ENCODE measurements at regions not wholly inside any gene's neighbourhood (a gene's known extent, or its start where the extent isn't known, plus 50 kb on each side); places are given as distances from the start of the nearest gene placed in this dataset.

GRCh38 chr6:40054602-40055001, 120.3 kb upstream of the MOCS1 start:
- Mint-ChIP-seq H3K4me3 (ENCODE audit: unreplicated experiment) (no peak overlapping the region), H3K9me3 (ENCODE audit: unreplicated experiment) (no peaks in the 10 kb centered on the region), H3K36me3 (ENCODE audit: low read depth, unreplicated experiment) (no peaks in the 10 kb centered on the region), H3K27ac (ENCODE audit: unreplicated experiment) (no peak overlapping the region), H3K27me3 (ENCODE audit: unreplicated experiment) (no peaks in the 10 kb centered on the region), H3K4me1 (ENCODE audit: unreplicated experiment) (no peaks in the 10 kb centered on the region)
- DNase-seq (ENCODE audit: low spot score), result no peak
- TF ChIP-seq CTCF (IDR thresholded peaks at IDR 0.05; ENCODE audit: unreplicated experiment), result no peak

- Mint-ChIP-seq H3K4me3 (ENCODE audit: unreplicated experiment) (no peak overlapping the region), H3K9me3 (ENCODE audit: unreplicated experiment) (no peaks in the 10 kb centered on the region), H3K36me3 (ENCODE audit: low read depth, unreplicated experiment) (no peaks in the 10 kb centered on the region), H3K27ac (ENCODE audit: unreplicated experiment) (no peak overlapping the region), H3K27me3 (ENCODE audit: unreplicated experiment) (no peaks in the 10 kb centered on the region), H3K4me1 (ENCODE audit: unreplicated experiment) (no peaks in the 10 kb centered on the region)
- TF ChIP-seq CTCF (IDR thresholded peaks at IDR 0.05; ENCODE audit: unreplicated experiment), result no peak
- DNase-seq (ENCODE audit: low spot score), result no peak
These were observed 119.9 kb upstream of the MOCS1 start for GRCh38 chr6:40054186-40054585.

- no peak for TF ChIP-seq CTCF (IDR thresholded peaks at IDR 0.05; ENCODE audit: unreplicated experiment)
- DNase-seq (ENCODE audit: low spot score), result no peak
- H3K4me1 Mint-ChIP-seq (ENCODE audit: unreplicated experiment), result no peaks in the 10 kb centered on the region
- H3K4me3 Mint-ChIP-seq (ENCODE audit: unreplicated experiment), result no peak overlapping the region
- no peaks in the 10 kb centered on the region for H3K27me3 Mint-ChIP-seq (ENCODE audit: unreplicated experiment)
- no peaks in the 10 kb centered on the region for H3K9me3 Mint-ChIP-seq (ENCODE audit: unreplicated experiment)
- H3K27ac Mint-ChIP-seq (ENCODE audit: unreplicated experiment), result no peak overlapping the region
- H3K36me3 Mint-ChIP-seq (ENCODE audit: low read depth, unreplicated experiment), result no peaks in the 10 kb centered on the region
These were observed 114.9 kb upstream of the MOCS1 start for GRCh38 chr6:40049128-40049527.

- H3K27ac Mint-ChIP-seq (ENCODE audit: unreplicated experiment), result no peak overlapping the region
- H3K9me3 Mint-ChIP-seq (ENCODE audit: unreplicated experiment), result no peaks in the 10 kb centered on the region
- TF ChIP-seq CTCF (IDR thresholded peaks at IDR 0.05; ENCODE audit: unreplicated experiment), result no peak
- DNase-seq (ENCODE audit: low spot score), result no peak
- H3K36me3 Mint-ChIP-seq (ENCODE audit: low read depth, unreplicated experiment), result no peaks in the 10 kb centered on the region
- peaks cover 4% of the 10 kb centered on the region for H3K27me3 Mint-ChIP-seq (ENCODE audit: unreplicated experiment)
- H3K4me3 Mint-ChIP-seq (ENCODE audit: unreplicated experiment), result no peak overlapping the region
- H3K4me1 Mint-ChIP-seq (ENCODE audit: unreplicated experiment), result no peaks in the 10 kb centered on the region
These were observed 109.9 kb upstream of the MOCS1 start for GRCh38 chr6:40044196-40044595.

- Mint-ChIP-seq H3K9me3 (ENCODE audit: unreplicated experiment) (no peaks in the 10 kb centered on the region), H3K27me3 (ENCODE audit: unreplicated experiment) (peaks cover 4% of the 10 kb centered on the region), H3K4me3 (ENCODE audit: unreplicated experiment) (no peak overlapping the region), H3K27ac (ENCODE audit: unreplicated experiment) (no peak overlapping the region), H3K4me1 (ENCODE audit: unreplicated experiment) (peaks cover 2% of the 10 kb centered on the region), H3K36me3 (ENCODE audit: low read depth, unreplicated experiment) (no peaks in the 10 kb centered on the region)
- TF ChIP-seq CTCF (IDR thresholded peaks at IDR 0.05; ENCODE audit: unreplicated experiment), result no peak
- DNase-seq (ENCODE audit: low spot score), result no peak
These were observed 108.0 kb upstream of the MOCS1 start for GRCh38 chr6:40042232-40042631.
